ENCODE measurements at regions not wholly inside any gene's neighbourhood (a gene's known extent, or its start where the extent isn't known, plus 50 kb on each side); places are given as distances from the start of the nearest gene placed in this dataset. TPM values are rescaled to one million over a fixed set of nuclear protein-coding genes. Genes with fewer than 3 reads are reported as not detected.

DNA sequence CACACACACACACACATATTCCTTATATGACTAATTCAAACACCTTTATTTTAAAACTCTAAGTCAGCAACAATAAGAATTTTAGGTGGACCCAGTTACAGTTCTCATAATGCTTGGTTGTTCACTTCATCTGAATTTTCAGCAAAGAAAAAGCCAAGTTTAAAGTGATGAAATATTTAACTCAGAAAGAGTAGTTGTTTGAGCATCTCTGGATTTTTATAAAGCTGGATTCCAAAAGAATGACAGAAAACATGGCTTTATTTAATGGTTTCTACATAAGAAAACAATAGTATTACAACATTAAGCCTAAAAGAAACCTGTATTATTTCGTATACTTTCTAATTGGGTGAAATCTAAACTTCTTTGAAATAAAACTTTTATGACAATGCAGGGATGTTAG lies 54.2 kb upstream of the ADAMTS5 start:
- Histone ChIP-seq H3K27me3 (peaks cover 2% of the 10 kb centered on the region), H3K4me1 (no peaks in the 10 kb centered on the region), H3K4me2 (no peak overlapping the region), H3K79me2 (ENCODE audit: low read depth) (no peaks in the 10 kb centered on the region), H4K20me1 (ENCODE audit: low read depth) (no peaks in the 10 kb centered on the region), H3K4me3 (no peak overlapping the region), H3K9ac (no peak overlapping the region), H3K36me3 (no peaks in the 10 kb centered on the region), H3F3A (ENCODE audit: low read depth) (no peaks in the 10 kb centered on the region), H2AFZ (replicated peaks) (no peak overlapping the region), H3K27ac (no peak overlapping the region), H3K9me3 (ENCODE audit: low read depth) (no peaks in the 10 kb centered on the region)
- H3K36me3 Mint-ChIP-seq: no peaks in the 10 kb centered on the region
- no peak overlapping the region for H3K4me3 Mint-ChIP-seq
- TF ChIP-seq EZH2 (IDR thresholded peaks at IDR 0.05) (no peak), EZH2phosphoT487 (IDR thresholded peaks at IDR 0.05) (no peak)
- TF ChIP-seq, protein P1, sequence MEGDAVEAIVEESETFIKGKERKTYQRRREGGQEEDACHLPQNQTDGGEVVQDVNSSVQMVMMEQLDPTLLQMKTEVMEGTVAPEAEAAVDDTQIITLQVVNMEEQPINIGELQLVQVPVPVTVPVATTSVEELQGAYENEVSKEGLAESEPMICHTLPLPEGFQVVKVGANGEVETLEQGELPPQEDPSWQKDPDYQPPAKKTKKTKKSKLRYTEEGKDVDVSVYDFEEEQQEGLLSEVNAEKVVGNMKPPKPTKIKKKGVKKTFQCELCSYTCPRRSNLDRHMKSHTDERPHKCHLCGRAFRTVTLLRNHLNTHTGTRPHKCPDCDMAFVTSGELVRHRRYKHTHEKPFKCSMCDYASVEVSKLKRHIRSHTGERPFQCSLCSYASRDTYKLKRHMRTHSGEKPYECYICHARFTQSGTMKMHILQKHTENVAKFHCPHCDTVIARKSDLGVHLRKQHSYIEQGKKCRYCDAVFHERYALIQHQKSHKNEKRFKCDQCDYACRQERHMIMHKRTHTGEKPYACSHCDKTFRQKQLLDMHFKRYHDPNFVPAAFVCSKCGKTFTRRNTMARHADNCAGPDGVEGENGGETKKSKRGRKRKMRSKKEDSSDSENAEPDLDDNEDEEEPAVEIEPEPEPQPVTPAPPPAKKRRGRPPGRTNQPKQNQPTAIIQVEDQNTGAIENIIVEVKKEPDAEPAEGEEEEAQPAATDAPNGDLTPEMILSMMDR (IDR thresholded peaks at IDR 0.05): no peak
- no peaks in the 10 kb centered on the region for H3K9me3 Mint-ChIP-seq
- DNase-seq (ENCODE audit: low spot score): no peak
- H3K27ac Mint-ChIP-seq: no peak overlapping the region
- H3K27me3 Mint-ChIP-seq (ENCODE audit: insufficient read depth, low read depth): no peaks in the 10 kb centered on the region
- H3K4me1 Mint-ChIP-seq: peaks cover 9% of the 10 kb centered on the region

DNA sequence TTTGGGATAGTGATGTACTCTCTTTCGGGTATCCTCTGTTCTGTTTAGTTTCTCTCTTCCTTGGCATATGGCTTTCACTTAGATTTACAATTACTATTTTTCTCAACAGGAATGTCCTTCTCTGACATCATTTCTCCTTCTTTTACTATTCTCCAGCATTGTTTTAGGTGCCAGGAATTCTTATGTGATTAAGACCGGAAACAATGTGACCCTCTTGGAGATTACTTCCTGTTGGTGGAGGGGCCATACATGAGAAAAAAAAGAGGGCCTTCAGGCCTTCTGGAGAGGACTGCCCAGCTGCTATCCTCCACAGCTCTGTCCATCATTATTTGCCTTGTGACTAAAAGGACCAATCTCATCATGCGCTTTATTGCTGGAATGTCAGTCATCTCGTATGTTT lies 50.4 kb upstream of the ADAMTS5 start:
- H3K27ac Mint-ChIP-seq: no peak overlapping the region
- H2AFZ ChIP-seq (replicated peaks): no peak overlapping the region
- no peaks in the 10 kb centered on the region for H3K9me3 Mint-ChIP-seq
- no peaks in the 10 kb centered on the region for H3K4me1 ChIP-seq
- H3F3A ChIP-seq (ENCODE audit: low read depth): no peaks in the 10 kb centered on the region
- H3K4me3 Mint-ChIP-seq: no peak overlapping the region
- H3K4me2 ChIP-seq: no peak overlapping the region
- H3K27ac ChIP-seq: no peak overlapping the region
- no peaks in the 10 kb centered on the region for H4K20me1 ChIP-seq (ENCODE audit: low read depth)
- no peak for DNase-seq (ENCODE audit: low spot score)
- no peak overlapping the region for H3K4me3 ChIP-seq
- no peak for TF ChIP-seq EZH2 (IDR thresholded peaks at IDR 0.05)
- TF ChIP-seq, protein P1 (IDR thresholded peaks at IDR 0.05): no peak
- H3K9me3 ChIP-seq (ENCODE audit: low read depth): no peaks in the 10 kb centered on the region
- H3K27me3 Mint-ChIP-seq (ENCODE audit: insufficient read depth, low read depth): no peaks in the 10 kb centered on the region
- no peaks in the 10 kb centered on the region for H3K36me3 ChIP-seq
- H3K27me3 ChIP-seq: no peaks in the 10 kb centered on the region
- peaks cover 9% of the 10 kb centered on the region for H3K4me1 Mint-ChIP-seq
- no peak overlapping the region for H3K9ac ChIP-seq
- H3K79me2 ChIP-seq (ENCODE audit: low read depth): no peaks in the 10 kb centered on the region
- H3K36me3 Mint-ChIP-seq: no peaks in the 10 kb centered on the region

Small RNAs in the stretch of these regions (small RNA-seq; reads per million reads assigned to genes)
- not detected for gene NCSTNP1
- gene RF00026: not detected
